GM18498 (cell line): ENCODE measurements at regions not wholly inside any gene's neighbourhood (a gene's known extent, or its start where the extent isn't known, plus 50 kb on each side); places are given as distances from the start of the nearest gene placed in this dataset.

ENCODE experiments used
- ATAC-seq: cut with Tn5 transposase; IDR thresholded peaks from one replicate; pipeline ENCODE4 v1.9.1; 2021; ENCODE audit warnings: mild to moderate bottlenecking, moderate library complexity; ENCODE audit not compliant: unreplicated experiment

DNA sequence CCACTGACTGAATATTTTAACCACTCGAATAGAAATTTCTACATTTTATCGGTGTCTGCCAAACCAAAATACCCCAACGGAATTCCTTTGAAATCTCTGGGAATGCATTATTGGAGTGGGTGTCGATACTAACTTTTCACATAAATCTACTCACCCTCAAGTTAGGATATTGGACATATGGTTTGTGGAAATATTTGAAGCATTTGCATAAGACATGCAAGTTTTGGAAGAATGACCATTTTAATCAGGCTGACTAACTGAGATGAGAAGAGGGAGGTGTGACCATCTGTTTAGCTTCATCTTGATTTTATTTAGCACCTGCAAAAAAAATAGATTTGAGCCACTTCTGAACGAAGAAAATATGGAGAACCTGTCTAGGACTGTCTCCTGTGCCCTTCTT is 61.2 kb downstream of the KLF6 start:
- ATAC-seq = no peak

GRCh38 chr10:3720228-3721019 is 64.6 kb downstream of the KLF6 start:
- no peak for ATAC-seq

DNA sequence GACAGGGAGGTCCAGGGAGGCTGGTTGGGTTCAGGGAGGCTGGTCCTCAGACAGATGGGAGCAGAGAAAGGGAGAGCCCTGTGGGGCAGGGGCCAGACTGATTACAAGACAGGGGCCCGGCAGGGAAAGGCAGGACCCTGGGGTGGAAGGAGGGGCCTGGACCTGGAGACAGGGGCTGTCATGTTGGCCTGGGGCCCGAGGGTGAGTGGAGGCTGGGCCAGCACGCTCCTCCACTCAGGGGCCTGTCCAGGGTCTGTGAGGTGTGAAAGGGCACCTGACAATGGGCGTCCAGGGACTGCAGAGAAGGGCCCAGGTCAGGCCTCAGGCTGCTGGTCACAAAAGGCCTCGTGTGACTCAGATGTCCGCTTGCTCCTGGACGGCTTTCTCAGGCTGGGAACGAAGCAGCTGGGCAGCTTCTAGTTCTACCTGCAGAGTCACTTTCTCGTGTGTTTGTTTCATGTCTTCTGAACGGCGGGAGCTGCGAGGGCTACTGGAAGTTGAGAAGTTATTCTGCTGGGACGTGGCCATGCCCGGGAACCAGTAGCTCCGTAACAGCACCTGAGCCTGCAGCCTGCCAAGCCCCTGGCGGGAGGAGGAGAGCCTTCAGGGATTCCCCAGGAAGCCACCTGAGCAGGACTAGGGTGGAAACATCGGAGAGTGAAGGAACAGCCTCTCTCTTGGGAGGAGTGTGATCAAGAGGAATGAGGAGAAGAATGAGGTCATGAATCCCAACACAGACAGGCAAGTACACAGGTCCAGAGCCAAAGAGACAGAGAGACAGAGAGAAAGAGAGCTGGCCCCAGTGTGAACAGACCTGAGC is 65.8 kb downstream of the KLF6 start:
- no peak for ATAC-seq

GRCh38 chr10:3716093-3716492 is 68.9 kb downstream of the KLF6 start:
- ATAC-seq = no peak

DNA sequence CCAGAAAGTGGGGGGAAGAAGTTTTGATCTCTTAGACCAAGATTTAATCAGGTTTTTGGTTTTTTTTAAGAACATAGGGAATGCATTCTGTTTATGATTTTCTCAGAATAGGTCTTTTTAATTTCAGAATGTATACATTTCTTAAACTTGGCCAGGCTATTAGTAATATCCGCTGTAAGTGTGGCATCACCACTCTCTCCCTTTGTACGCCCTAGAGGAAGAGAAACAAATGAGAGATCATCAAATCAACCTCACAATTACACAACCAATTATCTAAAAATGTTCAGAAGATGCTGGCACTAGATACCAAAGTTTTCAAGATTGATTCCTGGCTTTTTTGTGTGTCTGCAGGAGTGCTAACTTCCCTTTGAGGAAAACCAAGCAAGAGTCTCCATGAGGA is 70.0 kb downstream of the KLF6 start:
- ATAC-seq = no peak

GRCh38 chr10:3714531-3714930 is 70.5 kb downstream of the KLF6 start:
- no peak for ATAC-seq

DNA sequence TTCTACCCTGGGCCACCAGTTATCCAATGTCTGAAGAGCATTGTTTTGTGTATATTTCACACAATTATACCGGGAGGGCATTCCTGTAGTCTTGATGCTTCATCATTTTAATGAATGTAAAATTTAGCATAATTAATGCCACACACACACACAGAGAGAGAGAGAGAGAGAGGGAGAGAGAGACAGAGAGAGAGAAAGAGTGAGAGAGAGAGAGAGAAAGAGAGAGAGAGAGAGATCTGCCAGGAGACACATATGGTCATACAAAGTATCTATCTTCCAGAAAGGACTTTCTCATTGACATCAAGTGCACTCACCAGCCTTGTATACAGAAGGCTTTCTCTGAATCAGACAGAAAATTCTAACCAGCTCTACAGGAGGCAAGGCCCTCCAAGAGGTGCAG is 72.3 kb downstream of the KLF6 start:
- no peak for ATAC-seq

- ATAC-seq = no peak
Measured at GRCh38 chr10:3711918-3712317, 73.1 kb downstream of the KLF6 start.

GRCh38 chr10:3710764-3711163 is 74.2 kb downstream of the KLF6 start:
- no peak for ATAC-seq

DNA sequence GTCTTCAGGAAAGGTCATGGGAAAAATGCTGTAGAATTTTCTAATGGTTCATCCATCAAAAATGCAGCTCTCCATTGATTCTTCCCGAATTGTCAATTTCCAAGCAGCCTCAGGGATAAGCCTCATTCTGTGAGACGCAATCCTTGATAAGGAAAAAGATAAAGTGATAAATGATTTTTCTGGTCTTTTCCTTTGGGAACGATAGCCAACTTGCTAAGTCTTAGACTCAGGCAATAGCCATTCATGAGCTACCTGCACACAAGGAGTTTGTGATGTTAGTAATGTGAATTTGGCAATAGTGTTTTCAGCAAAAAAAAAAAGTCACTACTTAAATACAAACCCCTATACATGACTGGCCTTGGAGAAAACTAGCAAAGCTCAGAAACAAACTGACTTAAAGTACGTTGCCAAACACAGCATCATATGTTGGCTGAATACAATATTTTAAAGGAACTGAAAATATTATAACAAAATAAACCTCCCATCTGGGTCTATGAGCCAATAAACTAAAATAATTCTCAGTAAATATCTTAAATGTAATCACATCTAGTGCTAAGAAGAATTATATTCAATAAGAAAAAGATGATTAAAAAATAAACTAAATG is 75.5 kb downstream of the KLF6 start:
- no peak for ATAC-seq

- no peak for ATAC-seq
Measured at GRCh38 chr10:3708852-3709251, 76.2 kb downstream of the KLF6 start.

GRCh38 chr10:3704565-3705325 is 80.3 kb downstream of the KLF6 start:
- ATAC-seq = no peak

DNA sequence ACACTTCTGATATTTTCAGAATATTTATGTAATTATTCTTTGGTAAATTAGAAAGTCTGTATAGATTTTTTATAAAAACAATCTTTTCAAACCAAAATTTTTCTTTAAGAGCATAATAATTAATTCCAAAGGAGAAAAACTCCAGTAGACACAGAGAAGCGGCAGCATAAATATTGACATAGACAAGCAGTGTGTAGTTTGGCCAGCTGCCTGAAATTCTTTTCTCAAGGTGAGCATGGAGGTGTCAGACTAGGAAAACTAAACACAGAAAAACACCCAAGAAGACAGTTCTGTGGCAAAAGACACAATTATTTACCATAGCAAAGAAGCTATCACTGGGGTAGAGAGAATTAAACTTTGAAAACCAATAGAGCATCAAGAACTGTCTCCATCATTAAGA is 82.4 kb downstream of the KLF6 start:
- no peak for ATAC-seq

GRCh38 chr10:3702056-3702546 is 82.9 kb downstream of the KLF6 start:
- ATAC-seq = no peak

GRCh38 chr10:3701491-3701890 is 83.5 kb downstream of the KLF6 start:
- ATAC-seq = no peak

GRCh38 chr10:3700531-3701076 is 84.4 kb downstream of the KLF6 start:
- no peak for ATAC-seq

DNA sequence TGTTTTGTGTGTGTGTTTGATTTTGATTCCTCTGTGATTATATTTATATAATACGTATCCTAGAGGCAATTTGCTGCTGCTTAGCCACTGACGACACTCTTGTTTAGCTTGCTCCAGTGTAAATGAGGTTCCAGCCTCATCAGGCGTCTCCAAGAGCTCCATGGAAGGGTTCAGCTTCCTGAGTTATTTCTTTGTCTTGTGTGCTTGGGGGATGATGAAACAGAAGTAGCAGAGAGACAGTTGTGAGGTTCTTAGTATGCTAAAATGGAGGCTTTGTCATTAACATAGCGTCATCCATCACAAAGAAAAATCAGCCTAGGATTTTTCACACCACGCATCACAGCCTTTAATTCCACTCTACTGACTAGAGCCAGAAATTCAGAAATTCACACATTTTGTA is 85.1 kb downstream of the KLF6 start:
- no peak for ATAC-seq

DNA sequence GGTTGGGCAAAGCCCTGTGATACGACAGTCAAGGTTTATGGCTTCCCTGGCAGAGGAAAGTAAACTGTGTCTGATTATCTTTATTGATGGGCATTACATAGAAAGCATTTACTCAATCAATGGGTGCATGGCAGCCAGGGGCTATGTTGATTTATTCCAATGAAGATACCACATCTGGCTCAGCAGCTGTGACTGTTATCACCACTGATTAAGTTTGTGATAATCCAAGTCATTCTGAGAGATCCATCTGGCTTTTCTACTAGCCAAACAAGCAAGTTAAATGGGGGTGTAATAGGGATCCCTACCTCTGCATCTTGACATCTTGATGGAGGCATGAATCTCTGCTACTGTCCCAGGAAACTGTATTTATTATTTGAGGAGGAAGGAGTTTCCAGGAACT is 86.7 kb downstream of the KLF6 start:
- no peak for ATAC-seq

- no peak for ATAC-seq
Measured at GRCh38 chr10:3693698-3694080, 91.3 kb downstream of the KLF6 start.

DNA sequence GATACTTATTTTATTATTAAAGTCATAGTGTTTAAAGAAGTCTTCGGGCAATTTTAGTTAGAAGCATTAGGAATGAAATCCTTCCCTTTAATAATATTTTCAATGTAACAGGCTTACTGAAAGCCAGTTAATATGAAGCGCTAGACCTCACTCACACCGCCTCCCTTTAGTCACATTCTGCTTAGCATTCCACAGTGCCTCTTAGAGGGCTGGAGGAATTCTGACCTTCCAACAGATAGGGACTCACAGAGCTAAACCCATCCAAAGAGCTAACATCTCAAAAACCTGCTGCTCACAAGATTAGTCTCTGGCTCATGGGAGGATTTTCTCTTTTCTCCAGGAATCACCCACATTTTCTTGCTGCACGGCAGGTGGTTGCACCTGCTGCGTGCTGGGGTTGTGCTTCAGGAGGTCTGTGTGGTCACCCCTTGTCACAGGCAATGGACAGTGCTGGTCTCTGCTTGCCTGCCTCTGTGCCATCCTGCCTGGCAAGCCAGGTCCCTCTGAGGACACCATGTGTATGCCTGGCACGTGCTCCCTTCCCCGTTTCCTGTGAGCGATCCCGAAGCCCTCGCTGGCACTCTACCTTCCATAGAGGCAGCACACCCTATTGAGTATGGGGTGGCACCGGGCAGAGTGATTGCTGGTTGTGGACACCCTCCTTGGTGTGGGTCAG is 91.8 kb downstream of the KLF6 start:
- no peak for ATAC-seq
